ENCODE measurements at regions not wholly inside any gene's neighbourhood (a gene's known extent, or its start where the extent isn't known, plus 50 kb on each side); places are given as distances from the start of the nearest gene placed in this dataset.

DNA sequence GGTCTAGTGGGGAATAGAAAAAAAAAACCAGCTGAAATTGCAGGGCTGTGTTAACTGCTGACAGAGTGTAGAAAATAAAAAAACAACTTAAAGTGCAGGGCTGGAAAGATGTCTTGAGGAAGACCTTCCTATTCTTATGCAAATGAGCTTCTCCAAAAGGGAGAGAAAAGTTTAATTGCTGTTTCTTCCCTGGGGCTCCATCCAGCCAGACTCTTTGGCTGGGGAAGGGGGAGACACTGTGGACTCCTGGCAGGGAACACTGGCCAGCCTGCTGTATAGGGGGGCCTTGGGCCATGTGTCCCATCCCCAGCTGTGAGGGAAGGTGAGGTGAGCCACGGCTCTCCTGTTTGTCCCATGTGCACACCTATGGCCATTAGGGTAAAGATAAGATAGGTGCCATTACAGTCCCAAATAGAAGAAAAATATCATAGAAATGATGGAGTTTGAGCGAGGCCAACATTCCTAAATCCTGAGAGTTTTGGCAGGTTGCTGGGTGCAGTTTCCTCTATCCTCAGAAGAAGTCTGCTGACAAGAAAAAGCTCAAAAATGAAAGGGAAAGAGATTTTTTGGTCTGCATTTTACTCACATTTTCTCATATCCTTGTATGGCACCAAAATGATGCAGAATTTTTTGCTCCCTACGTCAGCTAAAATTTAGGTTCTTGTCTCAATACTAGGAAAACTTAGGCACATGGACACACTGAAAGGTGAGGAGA, 901.7 kb downstream of the PLOD2 start:
- TF ChIP-seq CTCF (IDR thresholded peaks at IDR 0.05) (no peak), POLR2A (IDR thresholded peaks at IDR 0.05) (no peak)
